NCI-H128 (cell line): ENCODE measurements at regions not wholly inside any gene's neighbourhood (a gene's known extent, or its start where the extent isn't known, plus 50 kb on each side); places are given as distances from the start of the nearest gene placed in this dataset.

Experiments
- DNase-seq: peaks from one replicate; lab custom pipeline; 2025; ENCODE audit not compliant: unreplicated experiment; lab: John Stamatoyannopoulos, UW

DNA sequence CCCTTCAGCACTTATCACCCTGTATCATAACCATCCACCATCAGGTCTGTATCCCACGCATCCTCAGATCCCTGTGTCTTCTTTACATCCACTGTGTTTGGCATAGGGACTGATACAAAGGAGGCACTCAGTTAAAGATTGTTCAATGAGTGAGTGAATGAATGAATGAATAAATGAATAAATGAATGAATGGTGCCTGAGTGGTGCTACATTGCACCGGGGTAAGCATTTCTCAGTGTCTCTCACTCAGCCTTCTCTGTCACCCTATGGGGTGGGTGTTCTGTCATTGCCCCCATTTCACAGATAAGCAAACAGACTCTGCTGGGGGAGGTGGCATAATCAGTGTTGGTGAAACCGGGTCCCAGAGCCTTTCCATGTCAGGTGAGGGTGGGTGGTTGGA lies 56.6 kb upstream of the ID3 start:
- DNase-seq = no peak

- no peak for DNase-seq
These were observed 56.1 kb upstream of the ID3 start for GRCh38 chr1:23615423-23615822.

GRCh38 chr1:23614032-23614660 lies 54.8 kb upstream of the ID3 start:
- DNase-seq = no peak

- DNase-seq = no peak
These were observed 54.1 kb upstream of the ID3 start for GRCh38 chr1:23613191-23614031.

DNA sequence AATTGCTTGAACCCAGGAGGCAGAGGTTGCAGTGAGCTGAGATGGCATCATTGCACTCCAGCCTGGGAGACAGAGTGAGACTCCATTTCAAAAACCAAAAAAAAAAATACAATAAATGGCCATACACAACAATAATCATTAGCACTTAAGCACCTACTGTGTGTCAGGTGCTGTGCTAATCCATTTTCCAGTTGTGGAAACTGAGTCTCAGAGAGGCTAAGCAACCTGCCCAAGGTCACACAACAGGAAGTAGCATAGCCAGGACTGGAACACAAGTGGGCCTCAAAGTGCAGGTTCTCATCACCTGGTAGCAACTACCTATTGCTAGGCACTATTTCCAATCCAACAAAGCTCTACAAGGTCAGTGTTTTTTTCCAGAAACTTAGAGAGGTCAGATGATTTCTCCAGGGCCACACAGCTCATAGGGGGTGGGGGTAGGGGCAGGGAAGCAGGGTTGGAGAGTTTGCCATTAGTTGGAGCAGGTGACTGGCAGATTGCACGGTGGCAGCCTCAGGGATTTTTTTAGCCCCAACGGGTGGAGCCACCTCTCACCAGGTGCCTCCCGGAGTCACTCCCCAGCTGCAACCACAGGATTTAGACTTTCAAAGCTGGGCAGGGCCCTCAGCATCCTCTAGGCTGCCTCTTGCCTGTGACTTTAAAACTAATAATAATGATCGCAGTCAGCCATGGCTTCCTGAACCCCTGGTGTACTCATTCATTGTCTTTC lies 52.5 kb upstream of the ID3 start:
- no peak for DNase-seq

DNA sequence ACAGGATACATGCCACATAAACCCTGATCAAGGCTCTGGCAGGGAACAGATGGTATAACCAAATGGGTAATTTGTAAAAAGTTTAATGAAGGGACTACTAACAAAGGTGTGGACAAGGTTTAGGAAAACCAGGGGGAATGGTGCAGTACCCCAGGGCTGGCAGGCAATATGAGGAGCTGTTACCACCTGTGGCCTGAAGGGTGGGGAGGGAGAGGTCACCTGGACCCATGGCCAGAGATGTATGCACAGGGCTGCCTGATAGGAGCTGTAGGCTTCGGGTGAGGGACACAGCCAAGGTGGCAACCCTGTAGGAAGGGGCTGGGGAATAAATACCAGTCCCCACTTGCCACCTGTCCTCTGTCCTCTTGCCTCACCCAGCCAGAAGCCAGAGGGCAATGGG lies 51.4 kb upstream of the ID3 start:
- no peak for DNase-seq

DNA sequence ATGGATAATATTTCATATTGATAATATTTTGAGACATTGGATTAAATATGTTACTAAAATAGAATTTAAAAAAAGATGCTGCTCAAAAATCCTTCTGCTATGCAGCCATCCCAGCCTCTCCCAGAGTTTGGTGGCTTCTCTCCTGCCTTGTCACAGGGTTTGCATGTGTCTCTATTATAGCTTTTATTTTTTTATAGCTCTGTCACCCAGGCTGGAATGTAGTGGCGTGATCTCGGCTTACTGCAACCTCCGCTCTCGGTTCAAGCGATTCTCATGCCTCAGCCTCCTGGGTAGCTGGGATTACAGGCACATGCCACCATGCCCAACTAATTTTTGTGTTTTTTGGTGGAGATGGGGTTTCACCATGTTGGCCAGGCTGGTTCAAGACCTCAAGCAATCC lies 50.7 kb upstream of the ID3 start:
- no peak for DNase-seq
